NCI-H2029 treated with DMSO at 0.1 percent for 48 hours (cell line): ENCODE measurements at regions not wholly inside any gene's neighbourhood (a gene's known extent, or its start where the extent isn't known, plus 50 kb on each side); places are given as distances from the start of the nearest gene placed in this dataset.
"Not testable (repeated sequence)": the region's sequence is repeated elsewhere in the genome, so short reads cannot be mapped to it uniquely, and the experiment has no call there.

Experiments used
- DNase-seq: peaks from one replicate; lab custom pipeline; 2025; lab: John Stamatoyannopoulos, UW

DNA sequence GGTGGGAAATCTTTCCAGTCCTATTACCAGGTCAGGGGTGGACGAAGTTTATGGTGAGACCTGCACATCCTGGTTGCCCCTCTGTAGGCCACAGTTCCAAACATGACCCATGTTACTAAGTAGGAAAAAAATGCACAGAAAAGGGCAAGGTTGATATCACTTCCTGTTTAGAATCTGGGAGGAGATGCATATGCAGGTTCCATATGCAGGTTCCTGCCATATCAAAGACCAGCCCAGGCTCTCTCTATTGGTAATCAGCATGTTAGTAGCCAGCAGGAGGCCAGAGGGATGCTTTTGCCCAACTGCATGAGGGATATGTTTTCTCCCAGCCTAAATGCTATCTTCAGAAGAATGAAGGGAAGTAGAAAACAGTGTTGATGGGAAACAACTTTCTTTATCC lies 657.2 kb downstream of the ANKRD50 start:
- DNase-seq, result no peak

GRCh38 chr4:124055896-124056295 lies 656.6 kb downstream of the ANKRD50 start:
- no peak for DNase-seq

GRCh38 chr4:124060261-124060918 lies 652.1 kb downstream of the ANKRD50 start:
- peak; percentile 10 for DNase-seq

DNA sequence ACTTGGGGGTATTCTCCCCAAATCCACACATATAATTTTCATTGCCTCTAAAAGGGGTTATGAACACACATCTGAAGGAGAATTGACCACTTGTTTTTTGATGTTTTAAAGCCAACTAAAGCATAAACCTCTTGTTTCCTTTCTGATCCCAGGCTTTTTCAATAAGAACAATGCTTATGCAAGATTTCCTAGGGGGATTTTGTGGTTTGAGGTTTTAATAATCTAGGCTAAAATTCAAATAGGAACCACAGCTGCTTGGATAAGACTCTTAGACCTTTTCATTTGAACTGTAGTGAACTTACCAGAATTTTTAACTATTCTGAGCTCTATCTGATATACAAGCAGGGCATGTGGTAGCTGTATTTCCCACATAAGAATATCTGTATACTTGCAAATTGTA lies 651.1 kb downstream of the ANKRD50 start:
- DNase-seq, result no peak

GRCh38 chr4:124065422-124065821 lies 647.1 kb downstream of the ANKRD50 start:
- no peak for DNase-seq

DNA sequence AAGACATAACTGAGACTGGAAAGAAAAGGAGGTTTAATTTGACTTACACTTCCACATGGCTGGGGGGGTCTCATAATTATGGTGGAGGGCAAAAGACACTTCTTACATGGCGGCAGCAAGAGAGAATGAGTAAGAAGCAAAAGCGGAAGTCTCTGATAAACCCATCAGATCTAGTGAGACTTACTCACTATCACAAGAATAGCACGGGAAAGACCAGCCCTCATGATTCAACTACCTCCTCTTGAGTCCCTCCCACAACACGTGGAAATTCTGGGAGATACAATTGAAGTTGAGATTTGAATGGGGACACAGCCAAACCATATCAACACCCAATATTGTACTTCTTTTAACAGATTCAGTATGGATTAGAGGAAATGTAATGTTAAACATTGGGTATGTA lies 646.6 kb downstream of the ANKRD50 start:
- no peak for DNase-seq

DNA sequence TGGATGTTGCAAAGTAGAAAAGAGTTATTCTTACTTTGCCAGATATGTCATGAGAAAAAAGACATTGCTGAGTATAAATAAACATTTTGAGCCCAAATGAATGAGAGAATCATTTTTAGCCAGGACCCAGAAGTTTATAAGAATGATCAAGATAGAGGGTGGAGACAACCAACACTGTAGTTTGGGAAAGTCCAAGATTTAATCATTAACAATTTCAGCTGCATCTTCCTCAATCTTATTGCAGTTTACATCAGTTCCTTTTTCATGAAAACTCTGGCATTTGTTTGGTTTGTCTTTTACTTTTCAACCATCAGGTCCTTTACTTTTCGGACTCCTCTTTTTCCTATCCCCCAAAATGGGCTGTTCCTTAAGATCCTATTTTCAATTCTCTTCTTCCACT lies 645.9 kb downstream of the ANKRD50 start:
- DNase-seq, result no peak

GRCh38 chr4:124067046-124067445 lies 645.5 kb downstream of the ANKRD50 start:
- no peak for DNase-seq

DNA sequence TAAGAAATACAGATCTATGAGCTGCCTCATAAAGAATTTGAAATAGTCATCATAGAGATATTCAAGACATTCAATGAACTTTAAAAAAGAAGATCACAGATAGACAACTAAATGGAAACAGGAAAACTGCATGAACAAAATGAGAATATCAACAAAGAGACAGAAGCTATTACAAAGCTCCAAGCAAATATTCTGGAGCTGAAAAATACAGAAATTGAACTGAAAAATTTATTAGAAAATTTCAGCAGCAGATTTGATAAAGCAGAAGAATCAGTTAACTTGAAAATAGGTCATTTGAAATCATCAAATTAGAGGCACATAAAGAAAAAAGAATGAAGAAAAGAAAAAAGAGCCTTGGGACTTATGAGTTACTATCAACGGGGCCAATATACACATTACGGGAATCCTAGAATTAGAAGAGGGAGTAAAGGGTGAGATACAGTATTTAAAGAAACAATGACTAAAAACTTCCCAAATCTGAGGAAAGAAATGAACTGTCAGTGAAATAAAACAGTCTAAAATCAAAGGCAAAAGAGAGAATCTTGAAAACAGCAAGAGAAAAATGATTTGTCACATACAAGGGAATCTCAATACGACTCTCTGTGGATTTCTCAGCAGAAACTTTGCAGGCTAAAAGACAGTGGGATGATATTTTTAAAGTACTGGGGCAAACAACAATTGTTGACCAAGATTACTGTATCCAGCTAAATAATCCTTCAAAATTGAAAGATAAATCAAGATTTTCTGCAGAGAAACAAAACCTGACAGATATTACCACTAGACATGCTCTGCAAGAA lies 641.6 kb downstream of the ANKRD50 start:
- no peak for DNase-seq

GRCh38 chr4:124075276-124075675 lies 637.3 kb downstream of the ANKRD50 start:
- DNase-seq, result not testable (repeated sequence)

- DNase-seq, result no peak
Observed at GRCh38 chr4:124079174-124079780, 633.3 kb downstream of the ANKRD50 start.

- DNase-seq, result no peak
Observed at GRCh38 chr4:124083711-124084110, 628.8 kb downstream of the ANKRD50 start.

DNA sequence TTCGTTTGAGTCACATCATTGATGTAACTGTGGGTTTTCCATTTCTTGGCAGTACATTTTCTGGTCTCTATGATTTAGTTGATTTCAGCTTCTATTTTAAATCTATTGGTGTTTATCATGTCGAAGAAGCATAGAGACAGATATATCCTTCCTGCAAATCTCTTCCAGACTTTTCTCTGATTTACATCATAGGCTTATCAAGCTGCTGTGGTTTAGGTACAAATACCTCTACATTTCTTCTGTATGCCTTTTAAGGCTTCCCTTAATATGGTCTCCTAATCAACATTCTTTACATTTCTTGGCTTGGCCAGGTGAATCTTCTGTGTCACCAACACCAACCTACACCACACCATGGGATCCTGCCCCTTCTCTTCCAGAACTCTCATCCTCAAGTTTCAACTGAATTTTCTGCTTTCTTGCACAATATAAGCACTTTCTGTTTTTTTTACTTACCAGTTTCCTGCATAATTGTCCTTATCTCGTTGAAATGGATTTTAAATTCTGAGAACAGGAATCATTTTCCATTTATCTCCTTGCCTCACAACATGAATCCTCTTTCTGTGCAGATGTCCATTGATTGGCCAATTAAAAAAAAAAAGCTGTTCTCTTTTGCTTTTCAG lies 626.9 kb downstream of the ANKRD50 start:
- no peak for DNase-seq

DNA sequence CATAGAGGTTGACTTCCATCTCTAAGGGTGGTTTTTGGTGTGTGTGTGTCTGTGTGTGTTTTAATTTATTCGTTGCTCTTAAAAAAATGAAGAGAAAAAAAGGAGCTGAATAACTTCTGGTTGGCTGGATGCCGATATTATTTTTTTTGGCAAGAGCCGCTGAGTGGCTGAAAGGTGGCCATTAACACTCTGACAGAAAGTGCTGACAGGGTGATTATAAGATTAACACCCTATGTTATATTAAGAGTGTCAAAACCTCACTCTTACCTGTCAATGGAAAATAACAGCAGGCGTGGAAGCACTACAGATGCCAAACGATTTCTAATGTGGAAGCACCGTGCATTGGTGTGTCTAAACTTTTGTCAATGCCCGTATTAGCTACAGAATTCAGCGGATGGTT lies 622.5 kb downstream of the ANKRD50 start:
- no peak for DNase-seq

DNA sequence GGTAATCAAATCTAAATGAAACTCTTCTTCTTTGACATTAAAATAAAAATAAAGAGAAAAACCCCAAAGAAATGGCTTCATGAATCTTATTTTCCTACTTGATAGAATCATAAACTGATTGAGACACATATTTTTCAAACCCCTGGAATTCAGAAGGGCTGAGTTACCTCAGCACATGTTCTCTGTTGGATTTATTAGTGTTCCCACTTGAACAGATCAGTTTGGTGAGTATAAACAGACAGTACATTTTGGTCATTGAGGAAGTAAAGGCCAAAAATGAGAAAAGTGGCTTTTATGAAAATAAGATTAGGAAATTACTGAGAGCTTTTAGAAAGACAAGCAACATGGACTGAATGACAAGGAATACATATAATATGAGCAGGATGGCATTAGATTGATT lies 620.4 kb downstream of the ANKRD50 start:
- DNase-seq, result no peak

DNA sequence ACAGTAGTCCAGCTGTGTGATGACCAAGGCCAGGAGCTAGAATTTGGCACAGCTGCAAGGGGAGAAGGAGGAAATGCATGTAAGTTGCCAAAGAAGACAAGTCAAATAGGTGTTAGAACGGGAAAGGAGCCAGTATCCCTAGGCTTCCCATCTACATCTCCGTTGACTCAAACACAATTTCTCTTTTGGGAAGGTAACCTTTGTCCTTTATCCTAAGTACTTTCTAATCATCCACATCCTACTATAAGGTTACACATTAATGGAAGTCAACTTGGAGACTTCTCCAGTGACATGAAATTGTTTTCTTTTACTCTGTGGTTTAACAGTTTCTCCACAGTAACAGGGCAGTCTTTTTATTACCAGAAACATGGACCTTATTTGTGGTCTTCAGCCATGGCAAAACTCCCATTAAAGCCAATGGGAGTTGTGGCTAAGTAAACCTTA lies 620.0 kb downstream of the ANKRD50 start:
- no peak for DNase-seq

DNA sequence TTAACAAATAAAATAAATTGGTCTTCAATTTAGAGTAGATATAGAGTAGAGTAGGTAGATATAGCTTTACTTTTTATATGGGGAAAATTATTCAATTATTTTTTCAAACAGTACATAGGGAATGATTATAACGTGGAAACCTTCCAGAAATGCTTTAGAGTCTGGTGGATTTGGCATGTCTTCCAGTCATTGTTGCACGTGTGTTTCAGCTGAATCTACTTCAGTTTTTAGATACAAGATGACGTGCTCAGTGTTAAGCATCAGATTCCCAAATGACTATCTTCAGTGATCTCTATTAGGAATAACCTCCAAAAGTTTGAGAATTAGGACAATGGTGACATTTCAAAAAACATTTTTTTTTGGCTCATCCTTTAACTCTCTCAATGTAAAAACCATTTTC lies 616.9 kb downstream of the ANKRD50 start:
- no peak for DNase-seq

DNA sequence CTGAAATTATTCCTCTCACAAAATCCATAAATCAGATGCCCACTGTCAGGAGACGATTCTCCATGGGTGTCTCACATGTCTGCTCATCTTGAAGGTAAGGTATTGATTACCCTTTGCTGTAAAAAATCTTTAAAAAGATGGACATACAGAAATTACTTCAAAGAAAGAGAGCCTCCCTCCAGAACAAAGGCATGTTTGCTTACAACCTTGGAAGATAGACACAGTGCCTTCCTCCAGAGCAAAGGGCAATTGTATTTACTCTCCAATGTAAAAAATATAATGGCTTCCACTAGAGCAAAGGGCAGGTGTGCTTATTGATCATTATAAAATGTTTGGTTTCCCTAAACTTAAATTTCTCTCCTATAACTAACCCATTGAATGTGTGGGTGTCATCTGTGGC lies 616.2 kb downstream of the ANKRD50 start:
- no peak for DNase-seq

- no peak for DNase-seq
Observed at GRCh38 chr4:124097447-124097846, 615.1 kb downstream of the ANKRD50 start.

GRCh38 chr4:124104101-124104500 lies 608.4 kb downstream of the ANKRD50 start:
- no peak for DNase-seq

GRCh38 chr4:124104628-124105027 lies 607.9 kb downstream of the ANKRD50 start:
- no peak for DNase-seq

DNA sequence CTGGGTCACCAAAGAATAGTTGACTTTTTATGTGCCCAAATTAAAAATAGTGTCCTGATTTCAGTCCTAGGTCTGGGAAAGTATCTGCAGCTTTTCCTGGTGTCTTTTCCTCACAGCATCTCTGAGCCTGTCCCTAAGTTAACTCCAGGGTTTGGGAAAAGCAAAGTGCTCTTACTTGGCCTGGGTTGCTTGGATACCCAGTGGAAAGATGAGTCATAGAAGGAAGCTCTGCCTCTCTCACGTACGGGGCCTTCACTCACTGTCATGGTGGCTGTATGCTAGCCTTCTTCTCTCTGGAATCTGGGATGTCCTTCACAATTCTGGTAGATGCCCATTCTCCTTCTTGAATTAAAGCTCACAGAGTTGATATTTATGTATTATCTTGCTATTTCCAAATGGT lies 607.3 kb downstream of the ANKRD50 start:
- no peak for DNase-seq

GRCh38 chr4:124111411-124111810 lies 601.1 kb downstream of the ANKRD50 start:
- no peak for DNase-seq
